NCI-H2227 treated with DMSO at 0.1 percent for 48 hours (cell line): ENCODE measurements at regions not wholly inside any gene's neighbourhood (a gene's known extent, or its start where the extent isn't known, plus 50 kb on each side); places are given as distances from the start of the nearest gene placed in this dataset.

Experiments
- DNase-seq: peaks from one replicate; lab custom pipeline; 2025; lab: John Stamatoyannopoulos, UW

GRCh38 chr22:46066691-46067090 is 83.6 kb upstream of the PPARA start:
- DNase-seq: no peak

- no peak for DNase-seq
Measured at GRCh38 chr22:46067159-46068111, 82.9 kb upstream of the PPARA start.

- DNase-seq: no peak
Measured at GRCh38 chr22:46068181-46068592, 82.1 kb upstream of the PPARA start.

GRCh38 chr22:46068593-46069491 is 81.5 kb upstream of the PPARA start:
- no peak for DNase-seq

GRCh38 chr22:46069521-46070214 is 80.7 kb upstream of the PPARA start:
- no peak for DNase-seq

- no peak for DNase-seq
Measured at GRCh38 chr22:46070215-46070802, 80.0 kb upstream of the PPARA start.

- DNase-seq: no peak
Measured at GRCh38 chr22:46070803-46071450, 79.4 kb upstream of the PPARA start.

DNA sequence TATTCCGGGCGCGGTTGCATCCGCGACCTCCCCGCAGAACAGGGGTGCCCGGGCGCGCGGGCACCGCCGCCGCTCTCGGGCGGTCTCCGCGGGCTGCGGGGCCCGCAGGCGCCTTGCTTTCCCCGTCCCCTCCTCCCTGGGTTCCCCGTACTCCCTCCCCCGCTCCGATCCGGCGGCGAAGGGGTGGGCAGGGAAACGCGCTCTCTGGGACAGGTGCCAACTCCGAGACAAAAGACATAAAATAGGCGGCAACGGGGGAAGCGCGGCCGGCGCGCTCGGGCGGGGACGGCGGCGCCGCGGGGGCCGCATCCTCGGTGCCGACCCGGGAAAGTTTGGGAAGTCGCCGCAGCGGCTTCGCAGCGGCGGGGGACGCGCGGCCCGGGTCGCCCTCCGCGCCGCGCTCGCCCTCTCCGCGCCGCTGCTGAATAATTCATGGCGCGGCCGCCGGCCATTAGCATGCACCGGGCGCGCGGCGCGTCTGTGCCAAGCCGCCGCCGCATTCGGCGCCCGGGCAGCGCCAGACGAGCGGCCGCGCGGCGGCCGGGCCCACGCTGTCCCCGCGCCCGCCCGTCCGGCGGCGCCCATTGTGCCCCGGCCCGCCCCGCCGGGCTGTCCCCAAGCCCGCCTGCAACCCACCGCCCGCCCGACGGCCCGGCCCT is 78.7 kb upstream of the PPARA start:
- no peak for DNase-seq

- no peak for DNase-seq
Measured at GRCh38 chr22:46072110-46072881, 78.0 kb upstream of the PPARA start.

DNA sequence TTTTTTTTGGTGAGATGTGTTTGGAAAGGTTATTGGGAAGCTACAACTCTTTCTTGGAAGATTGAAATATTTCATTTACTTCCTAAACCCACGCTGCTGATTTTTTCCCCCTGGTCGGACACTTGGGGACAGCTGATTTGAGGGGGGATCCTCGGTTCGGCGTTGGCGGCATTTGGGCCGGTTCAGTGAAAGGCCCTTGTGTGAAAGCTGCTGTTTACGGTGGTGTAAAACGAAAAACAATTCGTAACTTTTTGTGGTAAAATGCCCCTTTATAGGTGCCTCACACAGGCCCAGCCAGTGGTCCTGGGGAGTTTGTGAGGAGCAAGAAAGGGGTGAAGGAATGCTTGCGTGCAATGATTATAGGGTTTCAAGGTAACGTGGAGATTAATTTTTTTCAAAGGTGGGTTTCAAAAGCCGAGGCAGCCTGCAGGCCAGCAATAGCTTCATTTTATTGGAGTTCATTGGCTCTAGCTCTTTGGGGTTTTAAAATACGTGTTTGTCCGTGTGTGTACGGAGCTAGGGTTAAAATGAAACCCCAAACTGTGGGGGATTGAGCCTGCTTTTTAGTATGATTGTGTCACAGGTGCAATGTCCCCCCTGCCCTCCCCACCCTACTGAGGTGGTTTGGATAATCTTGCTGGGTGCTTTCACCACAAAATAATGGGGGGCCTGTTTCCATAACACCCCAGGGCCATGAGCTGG is 77.2 kb upstream of the PPARA start:
- no peak for DNase-seq

DNA sequence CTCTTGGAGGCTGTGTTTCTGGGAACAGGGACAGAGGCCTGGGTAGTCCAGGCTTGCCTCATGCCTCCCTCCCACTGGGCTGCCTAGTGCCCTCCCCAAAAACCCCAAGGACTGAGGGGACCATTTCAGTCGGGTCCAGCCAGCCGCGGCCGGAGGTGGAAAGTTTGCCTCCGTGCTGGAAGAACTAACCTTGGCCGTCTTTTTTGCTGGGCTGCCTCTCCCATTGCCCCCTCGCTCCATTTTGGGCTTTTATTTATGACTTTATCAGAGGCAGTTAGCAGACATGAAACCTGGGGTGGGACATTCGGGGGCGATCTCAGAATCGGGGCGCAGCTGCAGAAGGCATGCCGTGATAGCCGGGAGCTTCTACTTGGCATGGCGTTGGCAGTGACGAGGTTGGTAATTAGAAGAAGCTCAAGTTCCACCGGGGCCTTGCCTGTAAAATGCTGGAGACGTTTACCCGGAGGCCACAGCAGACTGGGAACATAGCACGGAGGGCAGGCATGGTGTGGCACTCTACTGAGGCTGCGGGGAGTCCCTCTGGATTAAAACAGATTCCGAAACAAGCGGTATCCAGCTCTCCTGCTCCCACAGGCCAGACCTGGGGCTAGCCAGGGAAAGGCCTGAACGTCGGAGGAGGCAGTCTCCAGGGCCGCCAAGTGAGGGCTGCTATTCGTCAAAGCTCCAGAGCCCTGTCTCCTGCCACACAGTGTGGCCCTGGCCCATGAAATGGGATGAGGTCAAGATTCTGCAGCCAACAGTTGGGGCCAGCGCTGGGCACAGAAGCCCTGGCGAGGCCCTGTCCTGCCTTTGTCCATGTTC is 76.4 kb upstream of the PPARA start:
- DNase-seq: no peak

- DNase-seq: no peak
Measured at GRCh38 chr22:46074771-46075551, 75.4 kb upstream of the PPARA start.

DNA sequence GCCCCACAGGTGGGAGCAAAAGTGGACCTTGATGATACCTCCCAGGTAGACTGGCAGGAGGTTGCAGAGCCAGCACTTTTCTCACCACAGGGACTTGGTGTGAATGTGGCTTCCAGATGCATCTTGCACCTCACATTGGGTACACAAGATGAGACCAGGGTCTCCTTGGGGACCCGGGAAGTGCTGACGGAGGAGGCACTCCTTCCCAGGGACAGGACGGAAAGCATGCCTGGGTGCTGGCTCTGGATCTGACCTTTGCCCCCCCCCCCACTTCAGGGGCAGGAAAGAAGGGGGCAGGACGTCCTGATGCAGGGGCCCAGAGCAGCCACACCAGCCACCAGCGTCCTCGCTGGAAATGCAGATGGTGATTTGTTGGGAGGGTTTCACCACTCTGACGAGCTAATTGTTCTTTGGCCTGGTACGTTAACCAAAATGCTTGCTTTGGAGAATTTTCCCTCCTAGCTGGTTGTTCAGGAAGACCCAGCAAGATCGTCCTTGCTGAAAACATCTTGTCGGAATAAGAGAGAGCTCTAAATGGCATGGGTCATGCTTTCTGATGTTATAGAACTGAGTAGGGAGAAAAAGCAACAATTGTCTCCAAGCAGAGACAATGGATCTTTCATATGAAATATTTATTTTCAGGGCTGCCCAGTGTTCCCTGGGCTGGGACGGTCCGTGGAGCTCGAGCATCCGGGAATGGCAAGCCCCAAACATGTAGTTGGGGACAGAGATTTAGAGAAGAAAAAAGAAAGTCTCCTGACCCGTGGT is 74.4 kb upstream of the PPARA start:
- DNase-seq: no peak

DNA sequence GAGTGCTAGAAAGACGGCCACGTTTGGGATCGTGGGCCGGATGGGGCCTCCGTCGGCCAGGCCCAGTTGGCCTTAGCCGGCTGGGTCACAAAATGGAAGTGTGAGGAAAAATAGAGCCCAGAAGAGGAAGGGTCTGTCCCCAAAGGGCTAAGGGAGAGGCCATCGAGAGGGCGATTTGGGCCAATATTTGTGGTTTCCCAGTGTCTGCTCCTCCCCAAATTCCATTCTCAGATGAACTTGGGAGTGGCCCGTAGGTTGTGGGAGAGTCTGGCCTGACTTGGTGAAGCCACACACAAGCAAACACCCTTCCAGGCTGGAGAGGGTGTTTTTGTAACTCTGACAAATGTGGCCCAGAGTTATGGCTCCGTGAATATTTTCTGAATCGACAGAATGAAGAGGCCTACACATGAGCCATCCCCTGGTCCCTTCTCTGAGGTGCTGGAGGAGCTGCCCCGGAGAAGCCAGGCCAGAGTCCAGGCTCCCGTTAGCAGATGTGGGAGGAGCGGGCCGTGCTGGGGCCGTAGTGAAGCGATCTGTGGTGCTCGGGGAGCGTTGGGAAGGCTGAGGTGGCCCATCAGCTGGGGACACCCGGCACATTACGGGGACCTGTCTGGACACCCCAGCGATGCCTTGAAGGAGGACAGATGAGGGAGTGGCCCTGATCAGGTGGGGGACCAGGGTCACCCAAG is 73.5 kb upstream of the PPARA start:
- DNase-seq: no peak

DNA sequence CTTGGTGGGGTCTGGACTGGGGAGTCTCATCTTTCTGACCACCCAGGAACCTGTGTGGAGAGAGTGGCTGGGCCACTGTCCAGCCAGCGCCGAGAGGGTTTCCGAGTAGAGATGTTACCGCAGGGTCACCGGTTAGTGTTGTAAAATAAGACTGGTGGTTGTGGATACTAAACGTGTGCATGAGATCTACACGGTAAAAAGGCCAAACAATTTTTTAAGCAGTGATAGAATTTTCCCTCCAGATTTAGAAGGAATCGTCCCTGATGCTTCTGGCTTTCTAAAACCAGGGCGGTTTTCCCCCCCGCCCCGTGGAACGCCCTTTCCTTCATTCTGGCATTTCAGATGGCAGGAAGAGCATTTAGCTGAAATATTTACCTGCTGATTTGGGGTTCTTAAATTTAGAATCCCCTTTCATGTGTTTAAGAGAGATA is 72.6 kb upstream of the PPARA start:
- DNase-seq: no peak
